HG03565 (cell line): ENCODE measurements at regions not wholly inside any gene's neighbourhood (a gene's known extent, or its start where the extent isn't known, plus 50 kb on each side); places are given as distances from the start of the nearest gene placed in this dataset.
"Not testable (repeated sequence)": the region's sequence is repeated elsewhere in the genome, so short reads cannot be mapped to it uniquely, and the experiment has no call there.

Experiments used
- ATAC-seq: cut with Tn5 transposase; IDR thresholded peaks from one replicate; pipeline ENCODE4 v1.9.1; 2021; ENCODE audit warnings: mild to moderate bottlenecking, moderate library complexity; ENCODE audit not compliant: unreplicated experiment

- ATAC-seq: no peak
These were observed 146.4 kb downstream of the ACTR3B start for GRCh38 chr7:152905949-152906348.

GRCh38 chr7:152907042-152907761, 147.7 kb downstream of the ACTR3B start:
- no peak for ATAC-seq

DNA sequence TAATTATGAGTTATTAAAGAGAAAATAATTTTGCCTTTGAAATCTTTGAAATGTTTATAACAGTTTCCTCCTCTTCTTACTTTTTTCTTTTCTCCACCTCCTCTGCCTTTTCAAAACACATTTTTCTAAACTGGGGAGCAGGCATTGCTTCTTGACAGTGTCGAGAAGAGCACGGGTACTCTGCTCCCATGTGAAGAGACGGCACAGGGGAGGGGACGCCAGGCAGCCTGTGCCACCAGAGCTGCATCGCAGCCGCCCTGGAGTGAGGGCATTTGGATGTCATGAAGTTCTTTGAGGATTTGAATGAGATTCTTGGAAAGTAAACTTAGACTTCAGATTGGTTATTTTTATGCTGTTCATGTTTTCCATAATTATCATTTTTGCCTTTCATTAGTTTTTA, 149.7 kb downstream of the ACTR3B start:
- no peak for ATAC-seq

DNA sequence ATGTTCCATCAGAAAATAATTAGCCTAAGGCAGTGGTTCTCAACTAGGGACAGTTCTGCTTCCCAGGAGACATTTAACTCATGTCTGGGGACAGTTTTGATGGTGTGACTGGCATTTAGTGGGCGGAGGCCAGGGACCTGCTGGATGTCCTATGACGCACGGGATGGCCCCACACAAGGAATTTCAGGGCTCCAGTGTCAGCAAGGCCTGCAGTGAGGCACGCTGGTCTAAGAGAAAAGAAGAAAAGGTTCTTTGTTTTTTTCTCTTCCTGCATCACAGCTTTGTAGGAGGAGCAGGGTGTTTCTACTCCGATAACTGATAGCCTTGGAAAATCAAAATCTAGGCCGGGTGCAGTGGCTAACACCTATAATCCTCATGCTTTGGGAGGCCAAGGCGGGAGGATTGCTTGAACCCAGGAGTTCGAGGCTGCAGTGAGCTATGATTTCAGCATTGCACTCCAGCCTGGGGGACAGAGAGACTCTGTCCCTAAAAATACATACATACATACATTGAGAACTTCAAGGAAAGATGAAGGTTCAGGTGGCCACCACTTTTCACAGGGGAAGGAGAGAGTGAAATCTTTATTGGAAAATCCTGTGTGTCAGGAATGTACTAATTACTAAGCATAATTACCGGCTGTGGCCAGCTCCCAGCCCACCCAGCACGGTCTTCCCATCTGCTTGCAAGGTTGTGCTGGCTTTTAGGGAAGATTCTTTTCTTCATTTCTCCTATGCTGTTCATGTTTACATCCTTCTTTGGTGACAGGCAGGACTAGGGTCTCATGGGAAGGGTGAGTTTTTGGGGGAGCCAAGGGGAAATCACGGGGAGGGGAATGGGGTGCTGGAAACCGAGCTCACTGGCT, 150.4 kb downstream of the ACTR3B start:
- no peak for ATAC-seq

DNA sequence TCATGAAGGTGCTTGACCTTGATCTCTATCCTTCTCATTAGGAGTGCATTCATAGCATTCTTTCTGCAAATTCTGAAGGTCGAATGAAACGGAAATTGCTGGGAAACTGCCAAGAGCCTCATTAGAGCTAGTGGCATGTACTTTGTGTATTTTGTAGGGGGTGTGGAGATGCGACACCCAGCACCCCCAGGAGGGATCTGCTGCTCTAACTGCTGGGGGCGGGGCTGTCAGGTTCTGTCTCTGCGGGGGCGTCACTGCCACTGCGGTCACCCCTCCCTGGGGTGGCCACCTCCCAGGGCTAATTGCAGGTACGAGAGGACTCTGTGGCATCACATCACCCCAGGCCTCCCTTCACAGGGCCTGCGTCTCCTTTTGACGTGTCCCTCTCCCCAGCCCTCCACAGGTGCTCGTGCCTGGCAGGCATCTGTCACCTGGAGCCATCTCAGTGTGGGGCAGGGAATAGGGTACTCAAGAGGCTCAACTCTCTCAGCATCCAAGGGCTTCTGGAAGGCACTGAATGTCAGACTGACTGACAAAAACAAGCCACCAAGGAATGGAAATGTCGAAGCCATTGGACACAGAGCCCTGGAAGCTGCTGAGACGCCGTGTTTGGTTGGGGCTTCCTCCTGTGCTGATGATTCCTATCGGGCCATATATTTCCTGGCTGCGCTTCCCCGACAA, 151.1 kb downstream of the ACTR3B start:
- ATAC-seq: no peak

DNA sequence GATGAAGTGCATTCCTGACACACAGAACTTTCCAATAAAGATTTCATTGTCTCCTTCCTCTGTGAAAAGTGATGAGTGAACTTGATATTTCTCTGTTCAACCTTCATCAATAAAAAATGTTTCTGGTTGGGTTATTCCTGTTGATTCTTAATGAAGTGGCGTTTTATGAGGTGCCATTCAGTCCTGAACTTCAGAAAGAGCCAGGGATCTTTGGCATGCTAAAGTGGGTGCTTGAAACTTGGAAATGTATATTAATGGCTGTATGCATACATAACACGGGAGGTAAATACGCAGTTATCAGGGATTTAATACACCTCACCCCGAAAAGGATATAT, 151.6 kb downstream of the ACTR3B start:
- ATAC-seq: no peak

GRCh38 chr7:152911922-152912321, 152.4 kb downstream of the ACTR3B start:
- no peak for ATAC-seq

- no peak for ATAC-seq
These were observed 153.0 kb downstream of the ACTR3B start for GRCh38 chr7:152912511-152912910.

GRCh38 chr7:152913492-152913891, 153.9 kb downstream of the ACTR3B start:
- no peak for ATAC-seq

GRCh38 chr7:152914014-152914844, 154.7 kb downstream of the ACTR3B start:
- ATAC-seq: no peak

DNA sequence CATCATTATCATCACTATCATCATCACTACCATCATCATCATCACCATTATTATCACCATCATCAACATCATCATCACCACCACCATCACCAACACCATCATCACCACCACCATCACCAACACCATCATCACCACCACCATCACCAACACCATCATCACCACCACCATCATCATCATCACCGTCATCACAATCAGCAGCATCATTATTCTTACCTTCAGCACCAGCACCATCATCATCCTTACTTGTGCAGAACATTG, 155.2 kb downstream of the ACTR3B start:
- not testable (repeated sequence) for ATAC-seq

- ATAC-seq: no peak
These were observed 162.9 kb downstream of the ACTR3B start for GRCh38 chr7:152922318-152923081.

DNA sequence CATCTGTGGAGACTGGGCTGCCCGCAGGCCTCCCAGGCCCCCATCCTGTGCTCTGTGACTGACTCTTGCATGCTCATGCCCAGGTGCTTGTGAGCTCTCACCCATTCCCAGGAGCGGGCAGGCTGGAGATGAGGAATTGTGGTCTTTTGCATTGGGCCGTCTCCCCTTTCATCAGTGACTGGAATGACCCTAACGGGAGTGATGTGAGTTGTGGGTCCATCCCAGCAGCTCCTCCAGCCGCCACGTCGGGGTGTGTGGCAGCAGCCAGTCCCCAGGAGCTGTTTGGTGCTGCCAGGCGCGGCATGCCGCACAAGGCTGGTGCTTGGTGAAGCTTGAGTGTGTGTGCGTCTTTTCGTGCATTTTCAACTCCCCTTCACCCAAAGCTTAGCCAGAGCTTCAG, 164.2 kb downstream of the ACTR3B start:
- ATAC-seq: no peak

- no peak for ATAC-seq
These were observed 164.7 kb downstream of the ACTR3B start for GRCh38 chr7:152924238-152924637.

GRCh38 chr7:152924826-152925411, 165.4 kb downstream of the ACTR3B start:
- no peak for ATAC-seq

- no peak for ATAC-seq
These were observed 166.0 kb downstream of the ACTR3B start for GRCh38 chr7:152925412-152926147.

GRCh38 chr7:152931633-152932032, 172.1 kb downstream of the ACTR3B start:
- no peak for ATAC-seq

GRCh38 chr7:152937282-152937681, 177.7 kb downstream of the ACTR3B start:
- ATAC-seq: no peak

- not testable (repeated sequence) for ATAC-seq
These were observed 187.1 kb downstream of the ACTR3B start for GRCh38 chr7:152946616-152947015.
